HepG2 (cell line): ENCODE measurements at regions not wholly inside any gene's neighbourhood (a gene's known extent, or its start where the extent isn't known, plus 50 kb on each side); places are given as distances from the start of the nearest gene placed in this dataset.

Source experiments
- MEIS2 ChIP-seq: sonication (generic); formaldehyde crosslinking; IDR thresholded peaks from 2 replicates; pipeline ENCODE4 v1.9.0; 2021; ENCODE audit warnings: mild to moderate bottlenecking, missing genetic modification reagents
- MIXL1 ChIP-seq: IDR thresholded peaks from 2 replicates; pipeline ENCODE4 v1.6.1; 2016
- NRL ChIP-seq: sonication (generic); formaldehyde crosslinking; IDR thresholded peaks from 2 replicates; pipeline ENCODE4 v1.5.0; 2020; ENCODE audit warnings: missing genetic modification reagents, mild to moderate bottlenecking, moderate library complexity, borderline replicate concordance
- SRSF4 ChIP-seq: fragments of 200-400 bp; formaldehyde crosslinking; IDR thresholded peaks from one replicate; pipeline ENCODE4 v1.6.1; 2018; ENCODE audit warnings: mild to moderate bottlenecking, low read depth, low read length, moderate library complexity; ENCODE audit not compliant: poor library complexity, severe bottlenecking
- TBL1XR1 ChIP-seq: fragments of 150-350 bp; IDR thresholded peaks from 2 replicates; pipeline ENCODE4 v1.6.1; 2014; ENCODE audit warnings: borderline replicate concordance, low read length; ENCODE audit not compliant: partially characterized antibody
- ZNF274 ChIP-seq: sonication (generic); formaldehyde crosslinking; IDR thresholded peaks from 2 replicates; pipeline ENCODE4 v1.5.1; 2020; ENCODE audit warnings: mild to moderate bottlenecking, missing genetic modification reagents
- ZNF550 ChIP-seq: sonication (generic); formaldehyde crosslinking; IDR thresholded peaks from 2 replicates; pipeline ENCODE4 v1.4.0; 2020; ENCODE audit warnings: mild to moderate bottlenecking, missing genetic modification reagents, borderline replicate concordance
- ZZZ3 ChIP-seq: sonication (generic); formaldehyde crosslinking; IDR thresholded peaks from 2 replicates; pipeline ENCODE4 v1.4.0; 2020; ENCODE audit warnings: missing genetic modification reagents, mild to moderate bottlenecking, borderline replicate concordance
- TF ChIP-seq, protein P1 (sequence below): sonication (generic); formaldehyde crosslinking; conservative IDR thresholded peaks from 2 replicates; pipeline ENCODE4 v1.4.0; 2020; ENCODE audit warnings: missing genetic modification reagents
- TF ChIP-seq, protein P2 (sequence below), 2 experiments: fragments of 450-650 bp in 1 of 2; sonication (generic) in 1 of 2; formaldehyde crosslinking in 1 of 2; IDR thresholded peaks; 2 replicates each; pipeline versions ENCODE4 v1.6.1 to v1.8.0; 2016 to 2022; ENCODE audit warnings: antibody characterized with exemption in 1 of 2, mild to moderate bottlenecking in 1 of 2, missing genetic modification reagents in 1 of 2

DNA sequence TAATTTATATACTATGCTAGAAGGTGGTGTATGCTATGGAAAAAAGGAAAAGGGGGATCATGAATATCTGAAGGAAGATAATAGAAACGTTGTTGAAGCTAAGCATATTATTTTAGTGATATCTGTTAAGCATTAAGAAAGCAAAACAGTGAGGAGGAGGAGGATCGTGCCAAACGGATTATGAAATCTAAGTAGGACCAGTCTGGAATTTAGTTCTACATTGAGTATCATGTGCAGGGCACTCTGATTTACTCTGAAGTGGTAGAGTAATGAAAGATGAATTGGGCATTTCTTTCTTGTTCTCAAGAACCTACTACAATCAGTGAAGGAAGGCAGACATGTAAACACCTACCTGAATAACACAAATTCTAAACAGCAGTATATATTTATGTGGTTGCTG lies 195.3 kb downstream of the CYB561 start:
- TF ChIP-seq NRL (CRISPR knock-in tag) (no peak), ZZZ3 (CRISPR knock-in tag) (no peak), SRSF4 (no peak), ZNF274 (CRISPR knock-in tag) (no peak), ZNF550 (no peak), MIXL1 (CRISPR knock-in tag) (no peak), TBL1XR1 (no peak), MEIS2 (no peak)
- TF ChIP-seq, protein P1, sequence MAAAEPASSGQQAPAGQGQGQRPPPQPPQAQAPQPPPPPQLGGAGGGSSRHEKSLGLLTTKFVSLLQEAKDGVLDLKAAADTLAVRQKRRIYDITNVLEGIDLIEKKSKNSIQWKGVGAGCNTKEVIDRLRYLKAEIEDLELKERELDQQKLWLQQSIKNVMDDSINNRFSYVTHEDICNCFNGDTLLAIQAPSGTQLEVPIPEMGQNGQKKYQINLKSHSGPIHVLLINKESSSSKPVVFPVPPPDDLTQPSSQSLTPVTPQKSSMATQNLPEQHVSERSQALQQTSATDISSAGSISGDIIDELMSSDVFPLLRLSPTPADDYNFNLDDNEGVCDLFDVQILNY (CRISPR knock-in tag), result no peak
- TF ChIP-seq, protein P2, sequence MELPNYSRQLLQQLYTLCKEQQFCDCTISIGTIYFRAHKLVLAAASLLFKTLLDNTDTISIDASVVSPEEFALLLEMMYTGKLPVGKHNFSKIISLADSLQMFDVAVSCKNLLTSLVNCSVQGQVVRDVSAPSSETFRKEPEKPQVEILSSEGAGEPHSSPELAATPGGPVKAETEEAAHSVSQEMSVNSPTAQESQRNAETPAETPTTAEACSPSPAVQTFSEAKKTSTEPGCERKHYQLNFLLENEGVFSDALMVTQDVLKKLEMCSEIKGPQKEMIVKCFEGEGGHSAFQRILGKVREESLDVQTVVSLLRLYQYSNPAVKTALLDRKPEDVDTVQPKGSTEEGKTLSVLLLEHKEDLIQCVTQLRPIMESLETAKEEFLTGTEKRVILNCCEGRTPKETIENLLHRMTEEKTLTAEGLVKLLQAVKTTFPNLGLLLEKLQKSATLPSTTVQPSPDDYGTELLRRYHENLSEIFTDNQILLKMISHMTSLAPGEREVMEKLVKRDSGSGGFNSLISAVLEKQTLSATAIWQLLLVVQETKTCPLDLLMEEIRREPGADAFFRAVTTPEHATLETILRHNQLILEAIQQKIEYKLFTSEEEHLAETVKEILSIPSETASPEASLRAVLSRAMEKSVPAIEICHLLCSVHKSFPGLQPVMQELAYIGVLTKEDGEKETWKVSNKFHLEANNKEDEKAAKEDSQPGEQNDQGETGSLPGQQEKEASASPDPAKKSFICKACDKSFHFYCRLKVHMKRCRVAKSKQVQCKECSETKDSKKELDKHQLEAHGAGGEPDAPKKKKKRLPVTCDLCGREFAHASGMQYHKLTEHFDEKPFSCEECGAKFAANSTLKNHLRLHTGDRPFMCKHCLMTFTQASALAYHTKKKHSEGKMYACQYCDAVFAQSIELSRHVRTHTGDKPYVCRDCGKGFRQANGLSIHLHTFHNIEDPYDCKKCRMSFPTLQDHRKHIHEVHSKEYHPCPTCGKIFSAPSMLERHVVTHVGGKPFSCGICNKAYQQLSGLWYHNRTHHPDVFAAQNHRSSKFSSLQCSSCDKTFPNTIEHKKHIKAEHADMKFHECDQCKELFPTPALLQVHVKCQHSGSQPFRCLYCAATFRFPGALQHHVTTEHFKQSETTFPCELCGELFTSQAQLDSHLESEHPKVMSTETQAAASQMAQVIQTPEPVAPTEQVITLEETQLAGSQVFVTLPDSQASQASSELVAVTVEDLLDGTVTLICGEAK (IDR thresholded peaks at IDR 0.05), result no peak
- TF ChIP-seq, protein P2 (CRISPR knock-in tag; IDR thresholded peaks at IDR 0.05), result no peak
